HL-60 (cell line): ENCODE measurements at regions not wholly inside any gene's neighbourhood (a gene's known extent, or its start where the extent isn't known, plus 50 kb on each side); places are given as distances from the start of the nearest gene placed in this dataset.

Experiments used
- POLR2AphosphoS5 ChIP-seq: IDR thresholded peaks from 2 replicates; pipeline ENCODE4 v1.6.1; 2012; ENCODE audit warnings: low read depth
- TF ChIP-seq, protein P1 (sequence below): IDR thresholded peaks from one replicate; pipeline ENCODE4 v1.5.1; 2011; ENCODE audit warnings: low read length, control low read depth, inconsistent platforms; ENCODE audit not compliant: insufficient read depth
- TF ChIP-seq, protein P2 (sequence below): IDR thresholded peaks from 2 replicates; pipeline ENCODE4 v1.6.1; 2012; ENCODE audit warnings: low read depth; ENCODE audit not compliant: insufficient replicate concordance

DNA sequence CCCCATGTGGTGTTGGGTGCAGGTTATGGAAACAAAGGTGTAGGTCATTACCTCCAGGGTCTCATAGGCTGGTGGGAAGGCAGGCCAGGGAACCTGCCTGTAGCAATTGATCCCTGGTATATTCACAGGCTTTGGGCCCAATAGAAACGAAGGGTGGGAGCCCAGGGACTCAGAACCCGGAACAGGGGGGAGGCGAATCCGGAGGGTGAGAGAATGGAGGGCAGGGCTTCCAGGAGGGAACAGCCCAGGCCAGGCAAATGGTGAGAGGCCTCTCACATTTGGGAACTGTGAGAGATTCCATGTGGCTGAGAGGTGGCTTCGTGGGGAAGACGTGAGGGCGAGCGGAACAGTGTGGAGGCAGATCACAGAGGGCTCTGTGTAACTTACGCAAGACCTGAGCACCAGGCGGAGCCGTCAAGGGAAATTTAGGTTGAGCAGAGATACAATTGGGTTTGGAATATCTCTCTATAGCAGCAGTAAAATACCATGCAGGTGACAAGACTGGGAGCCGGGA lies 267.1 kb downstream of the ERMARD start:
- TF ChIP-seq, protein P1, sequence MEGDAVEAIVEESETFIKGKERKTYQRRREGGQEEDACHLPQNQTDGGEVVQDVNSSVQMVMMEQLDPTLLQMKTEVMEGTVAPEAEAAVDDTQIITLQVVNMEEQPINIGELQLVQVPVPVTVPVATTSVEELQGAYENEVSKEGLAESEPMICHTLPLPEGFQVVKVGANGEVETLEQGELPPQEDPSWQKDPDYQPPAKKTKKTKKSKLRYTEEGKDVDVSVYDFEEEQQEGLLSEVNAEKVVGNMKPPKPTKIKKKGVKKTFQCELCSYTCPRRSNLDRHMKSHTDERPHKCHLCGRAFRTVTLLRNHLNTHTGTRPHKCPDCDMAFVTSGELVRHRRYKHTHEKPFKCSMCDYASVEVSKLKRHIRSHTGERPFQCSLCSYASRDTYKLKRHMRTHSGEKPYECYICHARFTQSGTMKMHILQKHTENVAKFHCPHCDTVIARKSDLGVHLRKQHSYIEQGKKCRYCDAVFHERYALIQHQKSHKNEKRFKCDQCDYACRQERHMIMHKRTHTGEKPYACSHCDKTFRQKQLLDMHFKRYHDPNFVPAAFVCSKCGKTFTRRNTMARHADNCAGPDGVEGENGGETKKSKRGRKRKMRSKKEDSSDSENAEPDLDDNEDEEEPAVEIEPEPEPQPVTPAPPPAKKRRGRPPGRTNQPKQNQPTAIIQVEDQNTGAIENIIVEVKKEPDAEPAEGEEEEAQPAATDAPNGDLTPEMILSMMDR: no peak
- TF ChIP-seq, protein P2, sequence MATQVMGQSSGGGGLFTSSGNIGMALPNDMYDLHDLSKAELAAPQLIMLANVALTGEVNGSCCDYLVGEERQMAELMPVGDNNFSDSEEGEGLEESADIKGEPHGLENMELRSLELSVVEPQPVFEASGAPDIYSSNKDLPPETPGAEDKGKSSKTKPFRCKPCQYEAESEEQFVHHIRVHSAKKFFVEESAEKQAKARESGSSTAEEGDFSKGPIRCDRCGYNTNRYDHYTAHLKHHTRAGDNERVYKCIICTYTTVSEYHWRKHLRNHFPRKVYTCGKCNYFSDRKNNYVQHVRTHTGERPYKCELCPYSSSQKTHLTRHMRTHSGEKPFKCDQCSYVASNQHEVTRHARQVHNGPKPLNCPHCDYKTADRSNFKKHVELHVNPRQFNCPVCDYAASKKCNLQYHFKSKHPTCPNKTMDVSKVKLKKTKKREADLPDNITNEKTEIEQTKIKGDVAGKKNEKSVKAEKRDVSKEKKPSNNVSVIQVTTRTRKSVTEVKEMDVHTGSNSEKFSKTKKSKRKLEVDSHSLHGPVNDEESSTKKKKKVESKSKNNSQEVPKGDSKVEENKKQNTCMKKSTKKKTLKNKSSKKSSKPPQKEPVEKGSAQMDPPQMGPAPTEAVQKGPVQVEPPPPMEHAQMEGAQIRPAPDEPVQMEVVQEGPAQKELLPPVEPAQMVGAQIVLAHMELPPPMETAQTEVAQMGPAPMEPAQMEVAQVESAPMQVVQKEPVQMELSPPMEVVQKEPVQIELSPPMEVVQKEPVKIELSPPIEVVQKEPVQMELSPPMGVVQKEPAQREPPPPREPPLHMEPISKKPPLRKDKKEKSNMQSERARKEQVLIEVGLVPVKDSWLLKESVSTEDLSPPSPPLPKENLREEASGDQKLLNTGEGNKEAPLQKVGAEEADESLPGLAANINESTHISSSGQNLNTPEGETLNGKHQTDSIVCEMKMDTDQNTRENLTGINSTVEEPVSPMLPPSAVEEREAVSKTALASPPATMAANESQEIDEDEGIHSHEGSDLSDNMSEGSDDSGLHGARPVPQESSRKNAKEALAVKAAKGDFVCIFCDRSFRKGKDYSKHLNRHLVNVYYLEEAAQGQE: no peak
- no peak for TF ChIP-seq POLR2AphosphoS5
